Renal cortical epithelial cell (primary cell): ENCODE measurements at regions not wholly inside any gene's neighbourhood (a gene's known extent, or its start where the extent isn't known, plus 50 kb on each side); places are given as distances from the start of the nearest gene placed in this dataset.
"Not testable (repeated sequence)": the region's sequence is repeated elsewhere in the genome, so short reads cannot be mapped to it uniquely, and the experiment has no call there.

Source experiments
- DNase-seq: peaks from one replicate; pipeline ENCODE4 v3.0.0-alpha.2; 2011; ENCODE audit warnings: low read depth

DNA sequence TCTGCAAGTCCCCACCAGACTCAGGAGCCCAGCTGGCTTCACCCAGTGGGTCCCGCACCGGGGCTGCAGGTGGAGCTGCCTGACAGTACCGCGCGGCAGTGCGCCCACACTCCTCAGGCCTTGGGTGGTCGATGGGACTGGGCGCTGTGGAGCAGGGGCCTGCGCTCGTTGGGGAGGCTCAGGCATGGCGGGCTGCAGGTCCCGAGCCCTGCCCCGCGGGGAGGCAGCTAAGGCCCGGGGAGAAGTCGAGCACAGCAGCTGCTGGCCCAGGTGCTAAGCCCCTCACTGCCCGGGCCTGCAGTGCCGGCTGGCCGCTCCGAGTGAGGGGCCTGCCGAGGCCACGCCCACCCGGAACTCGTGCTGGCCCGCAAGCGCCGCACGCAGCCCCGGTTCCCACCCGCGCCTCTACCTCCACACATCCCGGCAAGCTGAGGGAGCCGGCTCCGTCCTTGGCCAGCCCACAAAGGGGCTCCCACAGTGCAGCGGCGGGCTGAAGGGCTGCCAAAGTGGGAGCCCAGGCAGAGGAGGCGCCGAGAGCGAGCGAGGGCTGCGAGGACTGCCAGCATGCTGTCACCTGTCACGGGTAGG is 2021.7 kb upstream of the LRRTM1 start:
- not testable (repeated sequence) for DNase-seq

GRCh38 chr2:82320296-82320695 is 2015.7 kb upstream of the LRRTM1 start:
- no peak for DNase-seq

DNA sequence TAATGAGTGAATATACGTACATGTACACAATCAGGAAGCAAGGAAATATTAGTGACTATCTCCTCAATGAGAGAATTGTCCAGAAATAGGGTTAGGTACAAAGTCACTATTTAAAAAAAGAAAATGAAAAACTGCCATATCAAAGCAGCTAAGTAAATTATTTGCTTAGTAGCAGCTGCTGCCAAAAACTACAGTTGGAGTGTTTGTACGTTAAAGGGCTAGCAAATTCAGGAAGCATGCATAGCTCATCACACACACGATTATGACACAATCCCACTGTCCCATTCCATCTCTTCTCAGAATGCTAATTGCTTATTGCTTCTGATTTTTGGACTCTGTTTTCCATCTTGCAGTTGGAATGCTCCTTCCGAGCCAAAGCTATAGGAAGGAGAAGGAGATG is 2012.5 kb upstream of the LRRTM1 start:
- no peak for DNase-seq

GRCh38 chr2:82316586-82316985 is 2012.0 kb upstream of the LRRTM1 start:
- DNase-seq: no peak

- DNase-seq: no peak
These were observed 2010.4 kb upstream of the LRRTM1 start for GRCh38 chr2:82314836-82315472.

GRCh38 chr2:82307511-82307910 is 2003.0 kb upstream of the LRRTM1 start:
- DNase-seq: no peak

GRCh38 chr2:82301506-82301905 is 1997.0 kb upstream of the LRRTM1 start:
- peak; percentile 76 for DNase-seq

DNA sequence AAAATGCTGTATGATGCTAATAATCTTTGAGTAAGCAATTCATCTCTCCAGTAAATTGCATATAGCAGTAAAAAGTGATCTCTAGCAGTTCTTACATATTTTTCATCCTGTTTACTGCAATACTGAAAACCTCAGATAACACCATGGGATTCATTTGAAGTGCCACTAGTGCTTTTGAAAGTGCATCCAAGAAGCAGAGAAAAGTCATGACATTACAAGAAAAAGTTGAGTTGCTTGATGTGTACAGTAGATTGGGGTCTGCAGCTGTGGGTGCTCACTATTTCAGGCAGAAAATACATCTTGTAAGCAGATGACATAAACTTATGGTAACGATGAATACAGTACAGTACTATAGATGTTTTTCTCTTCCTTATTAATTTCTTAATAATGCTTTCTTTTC is 1984.9 kb upstream of the LRRTM1 start:
- DNase-seq: no peak

DNA sequence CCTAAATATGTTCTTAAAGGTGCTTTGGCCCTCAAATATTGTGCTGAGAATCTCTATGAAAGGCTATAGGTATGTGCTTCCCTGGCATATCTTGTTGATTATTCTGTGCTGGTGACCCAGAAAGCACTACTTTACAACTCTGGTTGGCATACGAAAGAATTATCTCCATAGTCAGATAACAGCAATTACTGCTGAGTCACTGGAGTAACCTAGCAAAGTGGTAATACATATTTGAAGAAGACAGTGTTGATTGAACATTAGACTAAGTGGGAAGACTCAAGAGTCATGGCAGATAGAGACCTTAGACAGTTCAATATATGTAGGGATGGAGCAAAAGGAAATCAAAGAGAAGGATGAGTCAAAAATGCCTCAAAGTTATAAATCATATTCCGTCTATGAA is 1978.5 kb upstream of the LRRTM1 start:
- no peak for DNase-seq

DNA sequence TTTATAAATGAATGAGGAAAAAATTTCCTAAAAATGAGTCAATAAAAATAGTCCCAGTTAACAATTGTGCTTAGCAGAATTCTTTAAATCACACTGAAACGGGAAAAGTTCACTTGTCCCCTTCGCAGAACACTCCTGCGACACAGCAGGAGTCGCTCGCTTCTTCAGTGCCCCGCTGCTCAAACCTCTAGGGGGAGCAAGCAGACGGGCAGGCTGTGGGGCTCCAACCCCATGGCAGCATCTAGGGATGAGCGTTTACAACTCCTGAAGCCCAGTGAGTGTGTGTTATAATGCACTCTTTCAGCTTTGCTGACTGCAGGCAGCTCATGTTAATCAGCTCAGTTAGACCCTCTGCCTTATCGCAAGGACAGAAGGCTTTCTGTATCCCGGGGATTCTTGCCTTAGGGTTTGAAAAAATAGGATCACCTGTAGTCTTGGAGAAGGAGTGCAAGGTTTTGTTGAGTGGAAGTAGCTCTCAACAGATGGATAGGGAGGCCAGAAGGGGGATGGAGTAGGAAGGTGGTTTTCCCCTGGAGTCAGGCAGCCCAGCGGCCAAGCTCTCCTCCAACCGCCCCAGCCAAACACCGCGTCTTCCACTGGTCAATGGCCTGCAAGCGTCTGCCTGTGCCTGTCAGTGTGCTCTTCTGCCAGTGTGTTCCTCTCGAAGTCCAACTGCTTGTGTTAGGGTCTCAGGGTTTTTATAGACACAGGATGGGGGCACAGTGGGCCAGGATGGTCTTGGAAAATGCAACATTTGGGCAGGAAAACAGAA is 1977.7 kb upstream of the LRRTM1 start:
- no peak for DNase-seq

DNA sequence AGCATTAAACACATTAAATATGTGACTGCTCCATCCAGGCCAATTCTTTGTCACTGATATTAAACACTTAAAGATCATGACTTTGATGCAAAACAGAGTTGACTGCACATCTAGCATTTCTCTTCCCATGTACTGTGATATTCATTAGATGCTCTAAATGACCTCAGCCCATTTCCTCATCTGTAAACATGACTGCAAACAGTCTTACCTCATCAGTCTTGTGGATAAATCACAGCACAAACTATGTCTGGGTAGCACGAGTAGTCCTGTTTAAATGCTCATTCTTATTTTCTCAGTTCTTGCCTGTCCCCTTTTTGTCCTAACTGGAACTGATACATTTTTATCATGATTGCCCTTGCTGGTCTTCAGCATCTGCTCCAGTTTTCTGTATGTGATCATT is 1974.8 kb upstream of the LRRTM1 start:
- no peak for DNase-seq

DNA sequence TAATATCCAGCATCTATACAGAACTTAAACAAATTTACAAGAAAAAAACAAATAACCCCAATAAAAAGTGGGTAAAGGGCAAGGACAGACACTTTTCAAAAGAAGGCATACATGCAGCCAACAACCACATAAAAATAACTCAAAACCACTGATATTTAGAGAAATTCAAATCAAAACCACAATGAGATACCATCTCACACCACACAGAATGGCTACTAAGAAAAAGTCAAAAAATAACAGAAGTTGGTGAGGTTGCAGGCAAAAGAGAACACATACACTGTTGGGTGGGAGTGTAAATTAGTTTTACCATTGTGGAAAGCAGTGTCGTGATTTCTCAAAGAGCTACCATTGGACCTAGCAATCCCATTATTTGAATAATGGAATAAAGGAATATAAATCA is 1973.9 kb upstream of the LRRTM1 start:
- no peak for DNase-seq

GRCh38 chr2:82275599-82275998 is 1971.0 kb upstream of the LRRTM1 start:
- DNase-seq: no peak

- no peak for DNase-seq
These were observed 1963.9 kb upstream of the LRRTM1 start for GRCh38 chr2:82268446-82268845.

GRCh38 chr2:82260521-82260920 is 1956.0 kb upstream of the LRRTM1 start:
- no peak for DNase-seq

- DNase-seq: no peak
These were observed 1955.0 kb upstream of the LRRTM1 start for GRCh38 chr2:82259551-82259950.

DNA sequence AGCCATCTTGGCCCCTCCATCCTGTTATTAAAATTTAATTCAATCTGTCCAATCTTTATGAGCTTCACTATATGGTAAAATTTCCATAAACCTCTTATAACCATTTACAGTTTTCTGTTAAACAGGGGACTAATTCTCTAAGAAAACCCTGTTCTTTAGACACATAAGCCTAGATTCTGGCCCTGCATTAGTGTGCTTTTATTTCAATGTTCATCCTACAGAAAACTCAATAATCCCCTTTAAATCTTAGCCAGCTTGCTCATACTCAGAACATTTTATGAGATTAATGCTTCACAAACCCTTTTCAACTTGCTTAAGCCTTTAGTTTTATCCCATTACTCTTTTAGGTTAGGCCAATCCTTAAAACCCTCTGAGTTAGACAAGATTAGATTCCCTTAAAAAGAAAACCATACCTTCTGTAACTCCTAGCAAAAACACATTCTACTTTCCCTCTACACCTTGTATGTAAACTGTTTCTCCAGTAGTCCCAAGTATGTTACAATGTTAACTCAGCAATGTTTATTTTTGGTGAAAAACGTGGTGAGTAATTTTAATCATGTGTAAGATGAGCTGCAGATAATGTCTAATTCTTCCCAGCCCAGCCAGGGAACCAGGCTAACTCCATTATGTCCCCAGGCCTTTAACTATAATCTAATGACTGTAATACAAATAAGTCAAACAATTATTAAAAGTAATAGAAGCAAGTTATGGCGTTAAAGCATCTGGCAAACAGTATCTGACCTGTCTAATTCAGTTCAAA is 1953.4 kb upstream of the LRRTM1 start:
- peak; percentile 9 for DNase-seq

- DNase-seq: no peak
These were observed 1952.6 kb upstream of the LRRTM1 start for GRCh38 chr2:82256983-82257632.

GRCh38 chr2:82256288-82256687 is 1951.7 kb upstream of the LRRTM1 start:
- DNase-seq: no peak

DNA sequence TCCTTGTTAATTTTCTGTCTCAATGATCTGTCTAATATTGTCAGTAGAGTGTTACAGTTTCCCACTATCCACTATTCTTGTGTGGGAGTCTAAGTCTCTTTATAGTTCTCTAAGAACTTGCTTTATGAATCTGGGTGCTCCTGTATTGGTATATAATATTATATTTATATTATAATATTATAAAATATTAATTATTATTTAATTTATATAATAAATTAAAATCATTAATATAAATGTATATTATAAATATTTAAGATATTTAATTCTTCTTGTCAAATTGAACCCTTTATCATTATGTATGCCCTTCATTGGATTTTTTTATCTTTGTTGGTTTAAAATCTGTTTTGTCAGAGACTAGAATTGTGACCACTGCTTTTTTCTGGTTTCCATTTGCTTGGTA is 1950.2 kb upstream of the LRRTM1 start:
- no peak for DNase-seq

GRCh38 chr2:82246220-82246775 is 1941.7 kb upstream of the LRRTM1 start:
- DNase-seq: no peak

DNA sequence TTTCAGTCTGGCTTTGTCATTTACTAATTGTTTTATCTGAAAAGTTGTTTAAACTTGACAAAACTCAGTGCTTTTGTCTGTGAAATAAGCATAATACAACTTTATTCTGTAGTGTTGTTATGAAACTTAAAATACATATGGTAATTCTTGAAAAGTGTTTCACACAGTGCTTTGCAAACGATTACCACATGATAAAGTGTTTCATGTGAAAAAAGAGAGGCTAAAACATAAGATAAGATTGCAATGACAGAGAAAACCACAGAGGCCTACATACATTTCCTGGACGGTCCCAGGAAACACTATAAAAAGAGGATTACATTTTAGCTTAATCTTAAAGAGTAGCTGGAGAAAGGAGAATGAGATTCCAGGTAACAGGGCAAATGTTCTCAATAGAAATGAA is 1934.6 kb upstream of the LRRTM1 start:
- DNase-seq: no peak
